CD14-positive monocyte (primary cell): ENCODE measurements at regions not wholly inside any gene's neighbourhood (a gene's known extent, or its start where the extent isn't known, plus 50 kb on each side); places are given as distances from the start of the nearest gene placed in this dataset.

Experiments used
- DNase-seq, 3 donors: peaks; one replicate each; pipeline ENCODE4 v3.0.0-alpha.2; 2011 to 2022
- H2AFZ ChIP-seq: 2 replicates; pipeline ENCODE4 v1.6.0; 2012; ENCODE audit warnings: mild to moderate bottlenecking, low read depth, low read length, inconsistent platforms; ENCODE audit not compliant: insufficient read depth, poor library complexity, severe bottlenecking
- H3K27ac ChIP-seq, 2 donors: 1 replicate in 1 of 2; 2 replicates in 1 of 2; pipeline ENCODE4 v1.5.1; 2012 to 2013; ENCODE audit warnings: low read length in 2 of 2, control low read depth in 1 of 2, inconsistent platforms in 1 of 2, low read depth in 1 of 2, mild to moderate bottlenecking in 1 of 2
- H3K27me3 ChIP-seq, 2 donors: one replicate each; pipeline versions ENCODE4 v1.6.0 to v1.6.1; 2011 to 2013; ENCODE audit warnings: low read length in 2 of 2; ENCODE audit not compliant: control insufficient read depth in 2 of 2, insufficient read depth in 2 of 2
- H3K36me3 ChIP-seq, 2 donors: replicated peaks in 1 of 2; 1 replicate in 1 of 2; 2 replicates in 1 of 2; pipeline versions ENCODE4 v1.5.1 to v1.6.1; 2012 to 2013; ENCODE audit warnings: low read length in 2 of 2, control low read depth in 1 of 2, inconsistent platforms in 1 of 2, mild to moderate bottlenecking in 1 of 2; ENCODE audit not compliant: insufficient read depth in 2 of 2, control insufficient read depth in 1 of 2
- H3K4me1 ChIP-seq, 2 donors: 1 replicate in 1 of 2; 2 replicates in 1 of 2; pipeline versions ENCODE4 v1.5.1 to v1.6.1; 2012 to 2013; ENCODE audit warnings: low read length in 2 of 2, control low read depth in 1 of 2, inconsistent platforms in 1 of 2, mild to moderate bottlenecking in 1 of 2, moderate library complexity in 1 of 2; ENCODE audit not compliant: insufficient read depth in 2 of 2, control insufficient read depth in 1 of 2
- H3K4me2 ChIP-seq: replicated peaks from 2 replicates; pipeline ENCODE3; 2012; ENCODE audit warnings: low read length, moderate library complexity, mild to moderate bottlenecking; ENCODE audit not compliant: poor library complexity, severe bottlenecking; ENCODE audit errors: extremely low read depth
- H3K4me3 ChIP-seq, 3 experiments: fragments of 200-600 bp in 1 of 3; sonication (generic) in 1 of 3; replicated peaks in 1 of 3; 1 replicate in 2 of 3; 2 replicates in 1 of 3; pipeline ENCODE4 v1.5.1; 2011 to 2013; ENCODE audit warnings: low read length in 3 of 3, mild to moderate bottlenecking in 3 of 3, control low read depth in 2 of 3, low read depth in 2 of 3, inconsistent platforms in 1 of 3, moderate library complexity in 1 of 3
- H3K79me2 ChIP-seq: 2 replicates; pipeline ENCODE4 v1.6.0; 2012; ENCODE audit warnings: mild to moderate bottlenecking, control low read depth, inconsistent platforms, low read length, moderate library complexity; ENCODE audit not compliant: insufficient read depth
- H3K9ac ChIP-seq: 2 replicates; pipeline ENCODE4 v1.6.0; 2017; ENCODE audit warnings: low read length, mild to moderate bottlenecking; ENCODE audit not compliant: insufficient read depth, poor library complexity, severe bottlenecking
- H3K9me3 ChIP-seq, 2 donors: replicated peaks in 1 of 2; 1 replicate in 1 of 2; 2 replicates in 1 of 2; pipeline versions ENCODE4 v1.5.1 to v1.6.1; 2012 to 2013; ENCODE audit warnings: low read length in 2 of 2, control low read depth in 1 of 2; ENCODE audit not compliant: control insufficient read depth in 1 of 2, insufficient read depth in 1 of 2
- H4K20me1 ChIP-seq: 2 replicates; pipeline ENCODE4 v1.6.0; 2012; ENCODE audit warnings: mild to moderate bottlenecking, low read length, control low read depth, moderate library complexity; ENCODE audit not compliant: insufficient read depth
- H3K27ac Mint-ChIP-seq, 7 donors: one replicate each; pipeline ENCODE4 v1.8.0; 2020; ENCODE audit warnings: mild to moderate bottlenecking in 7 of 7, mixed read lengths in 7 of 7, moderate library complexity in 6 of 7, inconsistent platforms in 2 of 7
- H3K27me3 Mint-ChIP-seq, 3 donors: one replicate each; pipeline ENCODE4 v1.8.0; 2021 to 2022; ENCODE audit warnings: low read depth in 3 of 3, mild to moderate bottlenecking in 3 of 3, mixed read lengths in 3 of 3, moderate library complexity in 3 of 3, inconsistent platforms in 1 of 3
- H3K36me3 Mint-ChIP-seq, 2 donors: one replicate each; pipeline ENCODE4 v1.8.0; 2020; ENCODE audit warnings: mixed read lengths in 2 of 2, inconsistent platforms in 1 of 2, mild to moderate bottlenecking in 1 of 2
- H3K4me1 Mint-ChIP-seq: one replicate; pipeline ENCODE4 v1.8.0; 2020; ENCODE audit warnings: mild to moderate bottlenecking, mixed read lengths
- H3K4me3 Mint-ChIP-seq, 2 donors: one replicate each; pipeline ENCODE4 v1.8.0; 2020; ENCODE audit warnings: mild to moderate bottlenecking in 2 of 2, mixed read lengths in 2 of 2, moderate library complexity in 1 of 2
- H3K9me3 Mint-ChIP-seq, 7 donors: one replicate each; pipeline ENCODE4 v1.8.0; 2020 to 2022; ENCODE audit warnings: mixed read lengths in 7 of 7, mild to moderate bottlenecking in 6 of 7, moderate library complexity in 6 of 7, inconsistent platforms in 2 of 7
- CTCF ChIP-seq: fragments of 200-600 bp; IDR thresholded peaks from one replicate; pipeline ENCODE4 v1.8.0; 2022; ENCODE audit warnings: antibody characterized with exemption, mild to moderate bottlenecking
- WGBS: methylation state at CpG from one replicate; pipeline ENCODE4 v1.1.5; 2013; ENCODE audit warnings: missing lambda C conversion rate; ENCODE audit not compliant: insufficient coverage; 5-methylcytosine and 5-hydroxymethylcytosine counted together
- intact Hi-C, 2 donors: fragments of 100-400 bp; cut with micrococcal nuclease; formaldehyde crosslinking; loops; one replicate each; pipeline versions ENCODE4 v1.15.0 to v1.15.1; 2023

GRCh38 chr9:20271723-20272122, 350.6 kb downstream of the MLLT3 start:
- intact Hi-C loops = no loop called here
- no peaks in the 10 kb centered on the region for H3K4me1 Mint-ChIP-seq
- no peaks in the 10 kb centered on the region for H3K36me3 Mint-ChIP-seq
- Histone ChIP-seq H3K36me3 (no peaks in the 10 kb centered on the region), H3K4me1 (no peaks in the 10 kb centered on the region), H3K27ac (no peak overlapping the region), H3K9ac (no peak overlapping the region), H3K4me2 (no peak overlapping the region), H3K79me2 (no peaks in the 10 kb centered on the region), H2AFZ (no peak overlapping the region), H3K27me3 (no peaks in the 10 kb centered on the region), H3K9me3 (peaks cover 0 to 7% of the 10 kb centered on the region in 2 donors), H3K4me3 (no peak overlapping the region), H4K20me1 (no peaks in the 10 kb centered on the region)
- H3K4me3 Mint-ChIP-seq = no peak overlapping the region
- peaks cover 3 to 13% (median 9%) of the 10 kb centered on the region in 7 donors for H3K9me3 Mint-ChIP-seq
- no peak for DNase-seq
- no peak overlapping the region for H3K27ac Mint-ChIP-seq
- TF ChIP-seq CTCF = no peak
- peaks cover 0 to 2% (median 2%) of the 10 kb centered on the region in 3 donors for H3K27me3 Mint-ChIP-seq
- no CpG with 5 or more reads among the region's 2 CpGs for WGBS

- H3K4me3 Mint-ChIP-seq = no peak overlapping the region
- Histone ChIP-seq H3K27me3 (no peaks in the 10 kb centered on the region), H3K36me3 (no peaks in the 10 kb centered on the region), H4K20me1 (no peaks in the 10 kb centered on the region), H2AFZ (no peak overlapping the region), H3K4me2 (no peak overlapping the region), H3K4me1 (no peaks in the 10 kb centered on the region), H3K9me3 (peaks cover 0 to 3% of the 10 kb centered on the region in 2 donors), H3K9ac (no peak overlapping the region), H3K79me2 (no peaks in the 10 kb centered on the region), H3K4me3 (no peak overlapping the region), H3K27ac (no peak overlapping the region)
- peaks cover 2 to 11% (median 8%) of the 10 kb centered on the region in 7 donors for H3K9me3 Mint-ChIP-seq
- no peaks in the 10 kb centered on the region for H3K4me1 Mint-ChIP-seq
- H3K27ac Mint-ChIP-seq = no peak overlapping the region
- no peak for DNase-seq
- no peak for TF ChIP-seq CTCF
- H3K36me3 Mint-ChIP-seq = no peaks in the 10 kb centered on the region
- peaks cover 0 to 2% (median 2%) of the 10 kb centered on the region in 3 donors for H3K27me3 Mint-ChIP-seq
- no CpG with 5 or more reads among the region's 1 CpG for WGBS
- intact Hi-C loops = no loop called here
These were observed 351.2 kb downstream of the MLLT3 start for GRCh38 chr9:20271096-20271495.
